ENCODE measurements at regions not wholly inside any gene's neighbourhood (a gene's known extent, or its start where the extent isn't known, plus 50 kb on each side); places are given as distances from the start of the nearest gene placed in this dataset.

- H3K4me3 ChIP-seq (ENCODE audit: low read length) = no peak overlapping the region
- no peak overlapping the region for H3K27ac ChIP-seq (ENCODE audit: low read length)
- no peaks in the 10 kb centered on the region for H3K36me3 ChIP-seq (ENCODE audit: insufficient read depth, low read depth, low read length)
- no peaks in the 10 kb centered on the region for H3K27me3 ChIP-seq (ENCODE audit: insufficient read depth, low read length)
- H3K4me1 ChIP-seq (ENCODE audit: insufficient read depth, low read length) = peaks cover 5% of the 10 kb centered on the region
- no peaks in the 10 kb centered on the region for H3K9me3 ChIP-seq (ENCODE audit: insufficient read depth, low read depth, low read length)
- no peak overlapping the region for H3K9ac ChIP-seq (ENCODE audit: low read depth, low read length)
Observed at GRCh38 chr12:127239781-127240180, 1027.2 kb upstream of the TMEM132C start.

GRCh38 chr12:127240249-127240929 lies 1026.6 kb upstream of the TMEM132C start:
- Histone ChIP-seq H3K9me3 (ENCODE audit: insufficient read depth, low read depth, low read length) (no peaks in the 10 kb centered on the region), H3K36me3 (ENCODE audit: insufficient read depth, low read depth, low read length) (no peaks in the 10 kb centered on the region), H3K27me3 (ENCODE audit: insufficient read depth, low read length) (no peaks in the 10 kb centered on the region), H3K4me3 (ENCODE audit: low read length) (no peak overlapping the region), H3K9ac (ENCODE audit: low read depth, low read length) (no peak overlapping the region), H3K4me1 (ENCODE audit: insufficient read depth, low read length) (peaks cover 5% of the 10 kb centered on the region), H3K27ac (ENCODE audit: low read length) (no peak overlapping the region)

GRCh38 chr12:127241072-127241817 lies 1025.7 kb upstream of the TMEM132C start:
- H3K27me3 ChIP-seq (ENCODE audit: insufficient read depth, low read length) = no peaks in the 10 kb centered on the region
- H3K9me3 ChIP-seq (ENCODE audit: insufficient read depth, low read depth, low read length) = no peaks in the 10 kb centered on the region
- H3K36me3 ChIP-seq (ENCODE audit: insufficient read depth, low read depth, low read length) = no peaks in the 10 kb centered on the region
- no peak overlapping the region for H3K4me3 ChIP-seq (ENCODE audit: low read length)
- H3K4me1 ChIP-seq (ENCODE audit: insufficient read depth, low read length) = peaks cover 5% of the 10 kb centered on the region
- H3K9ac ChIP-seq (ENCODE audit: low read depth, low read length) = no peak overlapping the region
- no peak overlapping the region for H3K27ac ChIP-seq (ENCODE audit: low read length)

GRCh38 chr12:127245009-127245408 lies 1022.0 kb upstream of the TMEM132C start:
- Histone ChIP-seq H3K4me3 (ENCODE audit: low read length) (no peak overlapping the region), H3K27me3 (ENCODE audit: insufficient read depth, low read length) (no peaks in the 10 kb centered on the region), H3K36me3 (ENCODE audit: insufficient read depth, low read depth, low read length) (no peaks in the 10 kb centered on the region), H3K9me3 (ENCODE audit: insufficient read depth, low read depth, low read length) (no peaks in the 10 kb centered on the region), H3K27ac (ENCODE audit: low read length) (no peak overlapping the region), H3K9ac (ENCODE audit: low read depth, low read length) (no peak overlapping the region), H3K4me1 (ENCODE audit: insufficient read depth, low read length) (peaks cover 5% of the 10 kb centered on the region)

- Histone ChIP-seq H3K27me3 (ENCODE audit: insufficient read depth, low read length) (no peaks in the 10 kb centered on the region), H3K36me3 (ENCODE audit: insufficient read depth, low read depth, low read length) (no peaks in the 10 kb centered on the region), H3K9me3 (ENCODE audit: insufficient read depth, low read depth, low read length) (no peaks in the 10 kb centered on the region), H3K4me1 (ENCODE audit: insufficient read depth, low read length) (peaks cover 5% of the 10 kb centered on the region), H3K9ac (ENCODE audit: low read depth, low read length) (no peak overlapping the region), H3K27ac (ENCODE audit: low read length) (no peak overlapping the region), H3K4me3 (ENCODE audit: low read length) (no peak overlapping the region)
Observed at GRCh38 chr12:127245437-127245836, 1021.5 kb upstream of the TMEM132C start.

GRCh38 chr12:127247937-127248336 lies 1019.0 kb upstream of the TMEM132C start:
- H3K9ac ChIP-seq (ENCODE audit: low read depth, low read length) = no peak overlapping the region
- H3K4me3 ChIP-seq (ENCODE audit: low read length) = no peak overlapping the region
- H3K36me3 ChIP-seq (ENCODE audit: insufficient read depth, low read depth, low read length) = no peaks in the 10 kb centered on the region
- no peaks in the 10 kb centered on the region for H3K4me1 ChIP-seq (ENCODE audit: insufficient read depth, low read length)
- no peak overlapping the region for H3K27ac ChIP-seq (ENCODE audit: low read length)
- H3K27me3 ChIP-seq (ENCODE audit: insufficient read depth, low read length) = no peaks in the 10 kb centered on the region
- no peaks in the 10 kb centered on the region for H3K9me3 ChIP-seq (ENCODE audit: insufficient read depth, low read depth, low read length)

GRCh38 chr12:127249428-127249827 lies 1017.5 kb upstream of the TMEM132C start:
- Histone ChIP-seq H3K9ac (ENCODE audit: low read depth, low read length) (no peak overlapping the region), H3K36me3 (ENCODE audit: insufficient read depth, low read depth, low read length) (no peaks in the 10 kb centered on the region), H3K27me3 (ENCODE audit: insufficient read depth, low read length) (no peaks in the 10 kb centered on the region), H3K9me3 (ENCODE audit: insufficient read depth, low read depth, low read length) (no peaks in the 10 kb centered on the region), H3K4me3 (ENCODE audit: low read length) (no peak overlapping the region), H3K4me1 (ENCODE audit: insufficient read depth, low read length) (no peaks in the 10 kb centered on the region), H3K27ac (ENCODE audit: low read length) (no peak overlapping the region)

DNA sequence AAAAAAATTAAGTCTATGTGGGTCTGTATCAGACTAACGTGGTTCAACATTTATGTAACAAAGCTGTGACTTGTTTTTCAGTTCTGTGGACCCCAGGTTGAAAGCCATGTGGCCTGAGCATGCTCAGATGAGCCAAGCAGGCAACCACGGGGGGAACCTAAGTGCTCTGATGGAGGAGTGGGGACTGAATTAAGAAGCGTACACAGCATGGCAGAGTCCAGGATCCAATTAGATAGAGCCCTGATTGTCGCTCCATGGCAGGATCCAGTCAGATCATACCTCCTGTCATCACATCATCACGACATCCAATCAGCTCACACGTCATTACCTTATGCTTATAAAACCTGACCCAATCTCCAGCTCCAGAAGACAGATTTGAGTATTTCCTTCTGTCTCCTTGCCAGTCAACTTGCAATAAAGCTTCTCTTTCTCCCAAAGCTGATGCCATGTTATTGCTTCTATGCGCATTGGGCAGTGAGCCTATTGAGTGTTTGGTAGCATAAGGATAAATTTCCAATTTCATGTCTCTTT lies 1013.1 kb upstream of the TMEM132C start:
- Histone ChIP-seq H3K27me3 (ENCODE audit: insufficient read depth, low read length) (no peaks in the 10 kb centered on the region), H3K4me1 (ENCODE audit: insufficient read depth, low read length) (no peaks in the 10 kb centered on the region), H3K4me3 (ENCODE audit: low read length) (no peak overlapping the region), H3K9me3 (ENCODE audit: insufficient read depth, low read depth, low read length) (no peaks in the 10 kb centered on the region), H3K9ac (ENCODE audit: low read depth, low read length) (no peak overlapping the region), H3K36me3 (ENCODE audit: insufficient read depth, low read depth, low read length) (no peaks in the 10 kb centered on the region), H3K27ac (ENCODE audit: low read length) (no peak overlapping the region)

DNA sequence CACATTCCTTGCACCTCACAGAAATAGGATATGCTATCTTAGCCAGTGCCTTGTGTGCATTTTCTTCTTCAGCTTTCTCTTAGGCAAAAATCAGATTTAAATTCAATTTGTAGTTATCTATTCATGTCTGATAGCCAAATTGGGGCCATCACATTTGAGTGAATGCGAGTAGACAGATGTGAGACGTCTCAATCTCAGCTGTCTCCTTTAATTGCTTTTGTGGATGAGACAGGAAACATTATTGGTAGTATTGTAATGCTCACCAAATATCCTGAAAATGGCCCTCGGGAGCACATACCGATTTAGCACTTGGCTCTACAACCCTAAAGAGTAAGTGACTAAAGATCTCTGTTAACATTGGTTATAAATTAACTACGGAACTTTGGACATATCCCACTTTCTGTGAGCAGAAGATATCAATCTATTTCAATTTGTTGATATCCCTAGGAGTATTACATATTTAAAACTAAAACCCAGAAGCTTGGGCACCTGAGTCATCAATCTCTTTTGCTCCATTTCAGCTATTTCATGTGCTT lies 1012.5 kb upstream of the TMEM132C start:
- H3K4me3 ChIP-seq (ENCODE audit: low read length) = no peak overlapping the region
- H3K4me1 ChIP-seq (ENCODE audit: insufficient read depth, low read length) = no peaks in the 10 kb centered on the region
- no peaks in the 10 kb centered on the region for H3K36me3 ChIP-seq (ENCODE audit: insufficient read depth, low read depth, low read length)
- no peaks in the 10 kb centered on the region for H3K27me3 ChIP-seq (ENCODE audit: insufficient read depth, low read length)
- H3K9me3 ChIP-seq (ENCODE audit: insufficient read depth, low read depth, low read length) = no peaks in the 10 kb centered on the region
- H3K27ac ChIP-seq (ENCODE audit: low read length) = no peak overlapping the region
- no peak overlapping the region for H3K9ac ChIP-seq (ENCODE audit: low read depth, low read length)

- Histone ChIP-seq H3K9ac (ENCODE audit: low read depth, low read length) (no peak overlapping the region), H3K9me3 (ENCODE audit: insufficient read depth, low read depth, low read length) (no peaks in the 10 kb centered on the region; the same call in 1 of the 2 replicates), H3K36me3 (ENCODE audit: insufficient read depth, low read depth, low read length) (no peaks in the 10 kb centered on the region), H3K4me3 (ENCODE audit: low read length) (no peak overlapping the region), H3K4me1 (ENCODE audit: insufficient read depth, low read length) (no peaks in the 10 kb centered on the region), H3K27me3 (ENCODE audit: insufficient read depth, low read length) (no peaks in the 10 kb centered on the region), H3K27ac (ENCODE audit: low read length) (no peak overlapping the region)
Observed at GRCh38 chr12:127257366-127257935, 1009.5 kb upstream of the TMEM132C start.

GRCh38 chr12:127260531-127260930 lies 1006.4 kb upstream of the TMEM132C start:
- no peak overlapping the region for H3K27ac ChIP-seq (ENCODE audit: low read length)
- no peak overlapping the region for H3K4me3 ChIP-seq (ENCODE audit: low read length)
- no peaks in the 10 kb centered on the region for H3K36me3 ChIP-seq (ENCODE audit: insufficient read depth, low read depth, low read length)
- H3K9ac ChIP-seq (ENCODE audit: low read depth, low read length) = no peak overlapping the region
- no peaks in the 10 kb centered on the region; the same call in 1 of the 2 replicates for H3K9me3 ChIP-seq (ENCODE audit: insufficient read depth, low read depth, low read length)
- no peaks in the 10 kb centered on the region for H3K27me3 ChIP-seq (ENCODE audit: insufficient read depth, low read length)
- no peaks in the 10 kb centered on the region for H3K4me1 ChIP-seq (ENCODE audit: insufficient read depth, low read length)

All from iPS-20b (cell line).